Germinal center (tissue), 1 donor: ENCODE measurements at regions not wholly inside any gene's neighbourhood (a gene's known extent, or its start where the extent isn't known, plus 50 kb on each side); places are given as distances from the start of the nearest gene placed in this dataset.

ENCODE experiments used
- DNase-seq: peaks from one replicate; pipeline ENCODE4 v3.0.0; 2012; ENCODE audit warnings: mixed read lengths, low spot score

- no peak for DNase-seq
Measured at GRCh38 chr10:10853954-10854353, 163.7 kb upstream of the CELF2 start.

- DNase-seq, result no peak
Measured at GRCh38 chr10:10854725-10855124, 162.9 kb upstream of the CELF2 start.

DNA sequence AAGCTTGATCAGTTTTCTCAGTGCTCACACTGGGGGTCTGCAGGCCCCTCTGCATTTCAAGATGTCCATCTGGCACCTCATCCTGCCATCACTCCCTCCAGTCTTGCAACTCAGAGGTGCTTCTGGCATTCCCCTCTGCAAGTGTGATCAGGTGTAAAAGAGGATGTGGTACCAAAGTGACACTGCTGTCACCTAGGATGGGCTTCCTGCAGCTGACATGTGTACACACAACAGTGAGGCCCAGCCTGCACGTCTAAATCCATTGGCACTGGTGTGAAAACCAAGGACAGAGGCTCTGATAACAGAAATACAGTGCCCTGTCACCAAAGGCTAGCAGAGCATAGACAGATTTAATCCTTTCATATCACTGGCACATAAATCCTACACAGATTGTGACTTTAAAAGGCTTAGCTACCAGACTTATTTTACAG, 162.5 kb upstream of the CELF2 start:
- DNase-seq, result no peak

DNA sequence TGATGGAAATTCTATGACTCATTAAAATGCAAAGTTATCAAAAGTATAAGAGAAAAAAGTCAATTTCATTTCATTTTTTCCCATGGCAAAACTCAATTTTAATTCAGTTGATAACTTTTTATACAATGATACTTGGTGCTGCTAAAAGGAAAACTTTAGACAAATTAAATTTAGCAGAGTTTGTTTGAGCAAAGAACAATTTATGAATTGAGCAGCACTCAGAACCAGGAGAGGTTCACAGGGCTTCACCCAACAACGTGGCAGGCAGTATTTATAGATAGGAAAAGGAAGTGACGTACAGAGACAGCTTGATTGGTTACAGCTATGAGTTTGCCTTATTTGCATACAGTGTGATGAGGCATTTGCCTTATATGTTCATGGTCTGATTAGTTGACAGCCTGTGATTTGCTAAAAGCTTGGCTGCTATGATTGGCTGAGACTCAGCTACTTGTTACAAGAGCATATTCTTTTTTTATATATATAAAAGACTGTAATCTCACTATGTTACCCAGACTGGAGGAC, 157.2 kb upstream of the CELF2 start:
- no peak for DNase-seq

DNA sequence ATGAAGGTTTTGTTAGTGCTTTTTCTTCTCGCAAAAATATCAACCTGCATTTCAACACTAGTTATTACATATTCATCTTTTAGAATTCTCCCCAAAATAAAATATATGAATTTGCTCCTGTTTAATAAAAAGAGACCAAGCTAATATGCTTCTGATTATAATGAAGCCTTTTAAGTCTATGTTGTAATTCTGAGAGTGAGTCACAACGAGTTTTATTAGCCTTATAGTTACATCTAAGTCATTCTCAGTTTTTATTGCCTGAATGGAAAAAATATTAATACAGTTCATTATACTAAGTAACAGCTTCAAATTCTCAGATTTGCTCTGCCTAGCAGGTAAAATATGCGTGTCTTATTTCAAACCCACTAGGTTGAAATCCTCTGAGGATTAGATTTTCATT, 152.4 kb upstream of the CELF2 start:
- no peak for DNase-seq

DNA sequence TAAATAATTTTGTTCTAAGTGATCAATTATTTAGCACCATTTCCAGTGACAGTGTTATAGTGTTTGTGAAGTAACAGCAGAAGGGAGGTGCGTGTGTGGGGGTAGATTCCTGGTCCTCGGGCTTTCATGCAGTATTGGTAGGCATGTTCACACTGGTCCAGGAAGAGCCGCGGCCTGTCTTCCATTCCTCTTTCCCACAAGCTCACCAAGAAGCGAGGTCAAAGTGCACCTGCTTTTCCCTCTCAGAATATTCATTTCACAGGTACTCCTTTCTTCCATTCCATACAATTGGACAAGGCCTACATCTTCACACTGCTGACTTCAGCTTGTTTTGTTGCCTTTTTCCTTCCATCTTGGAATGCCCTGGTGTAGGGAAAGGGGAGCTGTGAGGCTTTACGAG, 151.8 kb upstream of the CELF2 start:
- no peak for DNase-seq

GRCh38 chr10:10869592-10869991, 148.1 kb upstream of the CELF2 start:
- no peak for DNase-seq

DNA sequence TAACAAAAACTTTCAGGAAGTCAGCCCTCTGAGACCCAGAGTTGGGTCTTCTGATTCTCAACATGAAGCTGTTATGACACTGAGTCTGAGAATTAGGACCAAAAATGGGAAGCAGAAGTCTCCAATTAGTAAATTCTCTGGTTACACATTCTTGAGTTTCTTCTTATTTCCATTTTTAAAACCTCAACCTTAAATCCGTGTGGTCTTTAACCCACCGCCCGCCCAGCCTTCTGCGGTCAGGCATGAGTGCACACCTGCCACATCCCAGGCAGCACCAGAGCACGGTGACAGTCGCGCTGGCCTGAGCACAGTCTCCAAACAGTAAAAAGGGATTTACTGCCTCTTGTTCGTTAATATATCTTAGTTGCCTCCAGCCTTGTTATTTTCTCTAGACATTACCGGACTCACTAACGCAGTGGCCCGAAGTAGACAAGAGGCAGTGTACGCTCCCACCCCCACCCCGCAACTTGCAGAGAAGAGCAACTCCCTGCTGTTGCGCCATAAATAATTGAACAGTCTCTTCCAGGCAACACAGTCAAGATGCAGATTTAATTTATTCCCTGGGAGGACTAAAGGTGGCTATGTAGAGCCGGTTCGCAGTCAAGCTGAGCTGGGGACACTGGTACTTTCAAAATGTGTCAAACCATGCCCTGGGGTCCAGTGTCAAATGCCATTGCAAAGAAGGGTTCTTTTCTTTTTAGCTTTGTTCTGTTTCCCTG, 147.0 kb upstream of the CELF2 start:
- no peak for DNase-seq

GRCh38 chr10:10871352-10871751, 146.3 kb upstream of the CELF2 start:
- DNase-seq, result no peak

GRCh38 chr10:10872035-10872673, 145.5 kb upstream of the CELF2 start:
- no peak for DNase-seq

DNA sequence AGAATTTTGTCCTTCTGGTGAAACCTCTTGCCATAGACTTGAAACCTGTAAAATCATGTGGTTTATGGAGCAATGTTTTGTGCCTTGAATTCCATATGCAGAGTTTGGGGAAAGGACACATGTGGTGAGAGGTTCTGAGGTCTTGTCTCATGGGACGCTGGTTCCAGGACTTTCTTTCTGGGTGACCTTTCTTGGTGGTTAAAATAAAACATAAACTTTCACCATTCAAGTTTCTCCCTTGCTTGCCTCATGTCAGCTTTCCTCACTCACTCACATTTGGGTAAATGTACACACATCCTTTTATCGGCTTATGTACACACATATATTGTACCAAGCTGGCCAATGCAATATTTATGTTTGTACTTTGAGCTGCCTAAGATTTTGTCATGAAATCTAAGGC, 144.9 kb upstream of the CELF2 start:
- DNase-seq, result no peak

- DNase-seq, result no peak
Measured at GRCh38 chr10:10873289-10873688, 144.4 kb upstream of the CELF2 start.

- no peak for DNase-seq
Measured at GRCh38 chr10:10873915-10874314, 143.8 kb upstream of the CELF2 start.

DNA sequence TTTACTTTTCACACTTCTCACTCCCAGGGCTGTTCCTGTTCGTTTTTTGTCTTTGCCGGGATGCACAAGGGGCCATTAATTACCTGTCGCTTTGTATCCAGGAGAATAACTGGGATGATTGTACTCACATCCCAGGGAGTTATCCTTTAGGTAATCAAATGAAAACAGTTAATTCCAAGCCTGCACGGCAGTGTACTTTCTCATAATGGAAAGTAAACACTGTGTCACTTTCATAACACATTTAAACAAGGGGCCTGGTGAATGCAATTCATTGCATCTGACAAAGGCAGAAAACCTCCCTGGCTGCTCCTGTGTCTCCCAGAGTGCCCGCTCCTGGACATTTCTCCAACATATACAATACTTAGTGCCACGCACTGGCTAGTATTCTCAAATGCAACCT, 138.7 kb upstream of the CELF2 start:
- DNase-seq, result no peak

GRCh38 chr10:10881117-10881813, 136.4 kb upstream of the CELF2 start:
- no peak for DNase-seq

DNA sequence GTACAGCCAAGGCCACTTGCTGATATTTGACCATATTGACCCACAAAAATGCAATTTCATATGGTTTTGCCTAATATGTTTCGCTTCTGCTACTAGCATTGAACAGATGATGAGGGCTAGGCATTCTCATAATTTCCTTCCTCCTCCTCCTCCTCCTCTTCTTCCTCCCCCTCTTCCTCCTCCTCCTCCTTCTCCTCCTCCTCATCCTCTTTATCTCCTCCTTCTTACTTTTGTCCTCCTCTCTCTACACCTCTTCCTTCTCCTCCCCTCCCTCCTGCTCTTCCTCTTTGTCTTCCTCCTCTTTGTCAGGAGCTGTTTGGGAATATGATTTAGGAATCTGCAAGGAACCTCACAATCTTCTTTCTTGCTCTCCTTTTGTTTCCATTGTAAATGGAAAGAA, 133.9 kb upstream of the CELF2 start:
- DNase-seq, result no peak

DNA sequence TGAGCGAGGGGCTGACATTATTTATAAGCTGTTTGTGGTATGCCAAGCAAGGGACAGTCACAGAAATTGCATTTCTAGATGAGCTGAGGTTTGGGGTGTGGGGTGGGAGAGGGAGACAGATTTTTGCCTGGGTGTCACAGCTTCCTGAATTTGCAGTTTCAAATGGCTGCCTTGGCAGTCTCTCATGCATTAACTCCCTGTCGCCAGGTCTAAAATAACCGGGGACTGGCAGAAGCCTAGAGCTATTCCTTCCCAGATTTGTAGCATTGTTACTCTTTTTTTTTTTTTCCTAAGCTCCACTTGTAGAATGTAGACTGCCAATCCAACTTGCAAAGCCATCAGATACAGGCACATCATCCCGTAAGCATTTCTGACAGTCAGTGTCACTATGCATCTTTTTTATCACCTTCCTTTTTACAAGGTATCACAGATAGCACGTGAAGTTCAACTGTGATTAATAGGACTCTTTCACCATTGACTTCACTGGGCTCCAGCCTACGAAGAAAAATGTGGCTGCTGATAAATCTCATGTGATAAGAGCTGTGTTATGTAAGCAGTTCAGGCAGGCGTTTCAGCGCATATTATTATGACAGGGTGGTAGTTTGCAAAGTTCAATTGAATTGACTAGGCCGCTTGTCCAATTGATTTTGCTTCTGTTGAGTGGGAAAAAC, 130.7 kb upstream of the CELF2 start:
- no peak for DNase-seq

- no peak for DNase-seq
Measured at GRCh38 chr10:10891124-10892082, 126.3 kb upstream of the CELF2 start.

DNA sequence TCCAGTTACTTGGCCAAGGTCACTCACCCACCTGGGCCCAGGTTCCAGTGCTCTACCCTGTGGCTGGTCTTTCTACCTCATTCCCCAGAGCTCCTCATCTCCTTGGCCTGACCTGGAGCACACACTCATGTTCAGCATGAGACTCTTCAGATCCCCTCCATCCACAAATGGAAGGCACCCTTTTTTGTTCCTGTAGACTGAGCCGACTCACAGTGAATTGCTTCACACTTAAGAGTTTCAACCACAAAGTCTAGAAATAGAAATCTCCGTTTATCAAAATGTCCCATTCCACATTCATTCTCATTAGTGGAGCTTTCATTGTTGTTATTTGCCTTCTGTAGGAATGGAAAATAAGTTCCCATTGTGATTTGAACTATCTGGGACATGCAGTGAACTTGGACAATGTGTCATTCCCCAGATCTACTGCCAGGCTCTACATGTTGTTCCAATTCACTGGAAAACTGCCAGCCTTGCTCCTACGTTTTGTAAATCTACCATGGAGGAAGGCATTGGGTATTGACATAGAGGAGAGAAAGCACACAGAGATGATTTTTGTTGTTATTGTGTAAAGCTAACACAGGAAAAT, 125.3 kb upstream of the CELF2 start:
- no peak for DNase-seq

DNA sequence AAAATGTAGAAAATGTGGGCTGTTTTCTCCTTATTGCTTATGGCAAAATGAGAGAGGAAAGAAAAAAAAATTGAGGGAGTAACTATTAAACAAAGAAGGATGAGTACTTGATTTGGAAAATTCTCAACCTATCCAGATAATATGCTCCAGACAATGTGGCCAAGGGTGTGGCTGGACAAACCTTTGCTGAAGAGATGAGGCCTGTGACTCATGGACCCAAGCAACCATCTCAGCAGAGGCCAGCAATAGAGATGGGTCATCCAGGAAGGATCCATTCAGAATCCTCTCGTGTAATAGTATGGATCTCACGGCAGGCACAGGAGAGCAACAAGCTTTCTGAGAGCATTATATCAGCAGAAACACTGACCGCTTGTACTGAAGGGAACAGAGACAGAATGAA, 120.3 kb upstream of the CELF2 start:
- DNase-seq, result no peak

DNA sequence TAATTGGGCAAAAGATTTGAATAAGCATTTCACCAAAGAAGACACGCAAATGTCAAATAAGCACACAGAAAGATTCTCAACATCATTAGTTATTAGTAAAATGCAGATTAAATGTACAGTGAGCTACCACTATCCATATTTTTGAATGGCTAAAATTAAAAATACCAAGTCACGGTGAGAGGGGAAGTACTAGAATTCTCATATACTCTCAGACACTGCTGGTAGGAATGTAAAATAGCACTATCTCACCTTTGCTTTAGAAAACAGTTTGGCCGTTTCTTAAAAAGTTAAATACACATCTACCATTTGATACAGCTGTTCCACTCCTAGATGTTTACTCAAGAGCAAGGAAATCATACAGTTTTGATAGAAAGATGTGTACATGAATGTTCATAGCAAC, 115.8 kb upstream of the CELF2 start:
- no peak for DNase-seq
